Mesendoderm (in vitro differentiated cells): ENCODE measurements at regions not wholly inside any gene's neighbourhood (a gene's known extent, or its start where the extent isn't known, plus 50 kb on each side); places are given as distances from the start of the nearest gene placed in this dataset.
A peak's percentile ranks its signal among the peaks of the same experiment; 100 is the strongest.
"Not testable (repeated sequence)": the region's sequence is repeated elsewhere in the genome, so short reads cannot be mapped to it uniquely, and the experiment has no call there.

Source experiments
- DNase-seq: peaks from one replicate; pipeline ENCODE4 v3.0.0; 2013
- H2AK5ac ChIP-seq: 2 replicates; pipeline ENCODE4 v1.6.1; 2013; ENCODE audit warnings: low read length, inconsistent platforms
- H2BK120ac ChIP-seq: 2 replicates; pipeline ENCODE4 v1.6.1; 2013; ENCODE audit warnings: low read depth, mild to moderate bottlenecking, low read length, moderate library complexity, mixed read lengths
- H2BK15ac ChIP-seq: replicated peaks from 2 replicates; pipeline ENCODE4 v1.6.1; 2013; ENCODE audit warnings: low read depth, mild to moderate bottlenecking, moderate library complexity
- H2BK5ac ChIP-seq: 2 replicates; pipeline ENCODE4 v1.6.1; 2013; ENCODE audit warnings: low read length, inconsistent platforms
- H3K18ac ChIP-seq: 2 replicates; pipeline ENCODE4 v1.6.1; 2013; ENCODE audit warnings: mild to moderate bottlenecking, low read length, mixed read lengths
- H3K23ac ChIP-seq: one replicate; pipeline ENCODE4 v1.6.1; 2013; ENCODE audit warnings: low read length
- H3K27ac ChIP-seq: 2 replicates; pipeline ENCODE4 v1.5.1; 2013; ENCODE audit warnings: low read depth, mild to moderate bottlenecking, inconsistent platforms, low read length, moderate library complexity
- H3K27me3 ChIP-seq: 2 replicates; pipeline ENCODE4 v1.6.1; 2013; ENCODE audit warnings: low read length, control low read depth, mild to moderate bottlenecking, inconsistent platforms; ENCODE audit not compliant: insufficient read depth, poor library complexity
- H3K36me3 ChIP-seq: 2 replicates; pipeline ENCODE4 v1.6.1; 2013; ENCODE audit warnings: low read length, inconsistent platforms; ENCODE audit not compliant: control insufficient read depth, insufficient read depth
- H3K4ac ChIP-seq: one replicate; pipeline ENCODE4 v1.6.1; 2013; ENCODE audit warnings: low read depth, mild to moderate bottlenecking, low read length, moderate library complexity
- H3K4me1 ChIP-seq: 2 replicates; pipeline ENCODE4 v1.6.1; 2013; ENCODE audit warnings: low read depth, low read length, inconsistent platforms; ENCODE audit not compliant: control insufficient read depth
- H3K4me2 ChIP-seq: 2 replicates; pipeline ENCODE4 v1.6.1; 2013; ENCODE audit warnings: low read length
- H3K4me3 ChIP-seq: 2 replicates; pipeline ENCODE4 v1.5.1; 2013; ENCODE audit warnings: mild to moderate bottlenecking, low read length
- H3K56ac ChIP-seq: one replicate; pipeline ENCODE4 v1.6.1; 2013; ENCODE audit warnings: low read length
- H3K79me1 ChIP-seq: 2 replicates; pipeline ENCODE4 v1.6.1; 2013; ENCODE audit warnings: low read length, inconsistent platforms
- H3K79me2 ChIP-seq: 2 replicates; pipeline ENCODE4 v1.6.1; 2013; ENCODE audit warnings: mild to moderate bottlenecking, low read length; ENCODE audit not compliant: control insufficient read depth, insufficient read depth
- H3K9ac ChIP-seq: 2 replicates; pipeline ENCODE4 v1.6.1; 2013; ENCODE audit warnings: low read length, inconsistent platforms
- H4K5ac ChIP-seq: one replicate; pipeline ENCODE4 v1.6.1; 2013; ENCODE audit warnings: low read length
- H4K8ac ChIP-seq: one replicate; pipeline ENCODE4 v1.6.1; 2013; ENCODE audit warnings: low read depth, mild to moderate bottlenecking, control low read depth, low read length, moderate library complexity
- WGBS: extraction: QIAGEN DNeasy Blood & Tissue Kit; methylation state at CpG from one replicate; pipeline ENCODE4 v1.1.7; 2013; ENCODE audit warnings: low lambda C conversion rate, missing lambda C conversion rate; ENCODE audit not compliant: insufficient coverage; ENCODE audit errors: extremely low coverage; 5-methylcytosine and 5-hydroxymethylcytosine counted together

DNA sequence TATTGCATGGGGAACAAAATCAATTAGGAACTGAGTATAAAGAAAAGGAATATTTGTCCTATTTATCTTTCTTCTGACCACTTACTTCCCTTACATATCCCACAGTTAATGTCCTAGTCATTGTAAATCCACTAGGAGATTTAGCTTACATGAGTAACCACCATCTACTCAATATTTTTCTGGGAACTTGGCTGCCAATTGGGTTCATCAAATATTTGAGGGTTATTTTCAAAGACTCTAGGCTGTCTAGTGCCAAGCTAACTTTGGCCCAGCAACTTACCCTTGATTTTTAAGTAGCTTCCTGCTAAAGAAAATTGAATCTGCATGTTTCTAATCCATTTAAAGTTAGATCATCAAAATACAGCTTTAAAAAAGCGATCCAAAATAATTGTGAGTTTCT is 362.5 kb upstream of the EPHA3 start:
- H3K27ac ChIP-seq: no peak overlapping the region

DNA sequence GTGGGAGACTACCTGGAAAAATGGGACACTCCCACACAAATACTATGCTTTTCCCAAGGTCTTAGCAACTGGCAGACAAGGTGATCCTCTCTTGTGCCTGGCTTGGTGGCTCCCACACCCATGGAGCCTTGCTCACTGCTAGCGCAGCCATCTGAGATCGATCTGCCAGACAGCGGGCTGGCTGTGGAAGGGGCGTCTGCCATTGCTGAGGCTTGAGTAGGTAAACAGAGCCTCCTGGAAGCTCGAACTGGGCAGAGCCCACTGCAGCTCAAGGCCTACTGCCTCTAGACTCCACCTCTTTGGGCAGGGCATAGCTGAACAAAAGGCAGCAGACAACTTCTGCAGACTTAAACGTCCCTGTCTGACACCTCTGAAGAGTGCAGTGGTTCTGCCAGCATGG is 360.3 kb upstream of the EPHA3 start:
- H4K8ac ChIP-seq, H3K36me3 ChIP-seq, H3K4ac ChIP-seq, H3K4me1 ChIP-seq, H2BK5ac ChIP-seq, H3K23ac ChIP-seq, H3K27ac ChIP-seq, H3K27me3 ChIP-seq, H3K79me2 ChIP-seq, H3K18ac ChIP-seq, H2BK120ac ChIP-seq, H3K4me2 ChIP-seq, H2AK5ac ChIP-seq, H3K4me3 ChIP-seq, H4K5ac ChIP-seq, H2BK15ac ChIP-seq, H3K79me1 ChIP-seq, H3K9ac ChIP-seq, H3K56ac ChIP-seq, DNase-seq: not testable (repeated sequence)
- WGBS: no CpG with 5 or more reads among the region's 6 CpGs

More for the DNA sequence above, 362.5 kb upstream of the EPHA3 start:
- Histone ChIP-seq H3K4me1 (no peaks in the 10 kb centered on the region), H3K9ac (no peak overlapping the region), H3K18ac (no peak overlapping the region), H3K4me2 (no peak overlapping the region), H3K4ac (no peak overlapping the region), H4K5ac (no peak overlapping the region), H3K4me3 (no peak overlapping the region), H3K79me1 (no peaks in the 10 kb centered on the region), H3K79me2 (no peaks in the 10 kb centered on the region), H2BK15ac (no peak overlapping the region), H2BK120ac (no peak overlapping the region), H3K27me3 (no peaks in the 10 kb centered on the region), H4K8ac (no peak overlapping the region), H3K56ac (no peak overlapping the region), H3K36me3 (no peaks in the 10 kb centered on the region), H2BK5ac (no peak overlapping the region), H2AK5ac (no peak overlapping the region), H3K23ac (no peak overlapping the region)
- WGBS: no CpG with 5 or more reads among the region's 1 CpG
- DNase-seq: no peak

DNA sequence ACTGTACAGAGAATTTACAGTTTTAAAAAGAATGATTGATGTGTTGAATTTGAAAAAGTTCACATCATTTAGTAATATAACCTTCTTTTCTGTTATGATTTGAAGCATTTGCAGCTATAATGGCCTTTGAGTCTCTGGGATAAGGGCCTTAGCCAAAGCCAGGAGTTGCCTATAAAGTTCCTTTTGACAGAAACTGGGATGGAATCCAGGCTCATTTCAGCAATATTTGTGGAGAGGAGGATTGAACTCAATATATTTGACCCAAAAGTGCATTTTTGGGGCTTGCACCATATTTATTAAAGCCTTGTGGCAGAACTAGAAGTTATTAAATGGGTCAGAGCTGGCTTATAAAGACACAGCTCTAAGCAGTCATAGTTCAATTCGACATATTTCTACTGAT is 348.7 kb upstream of the EPHA3 start:
- no CpG with 5 or more reads among the region's 1 CpG for WGBS
- Histone ChIP-seq H4K5ac (no peak overlapping the region), H2BK5ac (no peak overlapping the region), H2BK15ac (no peak overlapping the region), H3K18ac (no peak overlapping the region), H3K79me1 (no peaks in the 10 kb centered on the region), H3K4me3 (no peak overlapping the region), H3K4me1 (no peaks in the 10 kb centered on the region), H3K9ac (no peak overlapping the region), H3K79me2 (no peaks in the 10 kb centered on the region), H3K27ac (no peak overlapping the region), H3K4ac (no peak overlapping the region), H3K36me3 (no peaks in the 10 kb centered on the region), H2AK5ac (no peak overlapping the region), H4K8ac (no peak overlapping the region), H3K27me3 (no peaks in the 10 kb centered on the region), H3K56ac (no peak overlapping the region), H3K23ac (no peak overlapping the region), H3K4me2 (no peak overlapping the region), H2BK120ac (no peak overlapping the region)
- no peak for DNase-seq

DNA sequence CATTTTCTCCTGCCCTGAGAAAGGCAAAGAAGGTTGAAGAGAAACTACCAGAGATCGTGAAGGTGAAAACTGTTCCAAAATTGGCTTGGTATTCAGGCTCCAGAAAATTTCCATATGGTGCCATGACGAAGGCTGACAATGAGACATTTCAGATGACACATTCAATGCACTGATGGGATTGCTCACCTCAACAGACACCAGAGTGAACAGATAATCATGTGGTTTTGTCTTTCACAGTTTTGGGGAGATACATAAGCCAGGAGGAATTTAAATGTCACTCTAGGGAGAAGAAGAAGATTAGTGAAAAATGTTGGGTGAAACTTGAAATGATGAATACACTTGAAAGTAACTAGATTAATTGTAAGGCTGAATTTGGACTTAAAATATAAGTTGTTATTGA is 339.7 kb upstream of the EPHA3 start:
- no peaks in the 10 kb centered on the region for H3K79me2 ChIP-seq
- WGBS: no CpG with 5 or more reads among the region's 2 CpGs
- H4K8ac ChIP-seq: no peak overlapping the region
- no peak overlapping the region for H4K5ac ChIP-seq
- no peaks in the 10 kb centered on the region for H3K4me1 ChIP-seq
- no peak overlapping the region for H3K4me3 ChIP-seq
- H3K79me1 ChIP-seq: no peaks in the 10 kb centered on the region
- DNase-seq: no peak
- H3K27me3 ChIP-seq: no peaks in the 10 kb centered on the region
- no peak overlapping the region for H2BK120ac ChIP-seq
- H3K4ac ChIP-seq: no peak overlapping the region
- no peak overlapping the region for H3K27ac ChIP-seq
- no peak overlapping the region for H3K23ac ChIP-seq
- H3K4me2 ChIP-seq: no peak overlapping the region
- H2BK5ac ChIP-seq: no peak overlapping the region
- no peak overlapping the region for H2AK5ac ChIP-seq
- H3K36me3 ChIP-seq: no peaks in the 10 kb centered on the region
- no peak overlapping the region for H3K9ac ChIP-seq
- H2BK15ac ChIP-seq: no peak overlapping the region
- H3K18ac ChIP-seq: no peak overlapping the region
- no peak overlapping the region for H3K56ac ChIP-seq

DNA sequence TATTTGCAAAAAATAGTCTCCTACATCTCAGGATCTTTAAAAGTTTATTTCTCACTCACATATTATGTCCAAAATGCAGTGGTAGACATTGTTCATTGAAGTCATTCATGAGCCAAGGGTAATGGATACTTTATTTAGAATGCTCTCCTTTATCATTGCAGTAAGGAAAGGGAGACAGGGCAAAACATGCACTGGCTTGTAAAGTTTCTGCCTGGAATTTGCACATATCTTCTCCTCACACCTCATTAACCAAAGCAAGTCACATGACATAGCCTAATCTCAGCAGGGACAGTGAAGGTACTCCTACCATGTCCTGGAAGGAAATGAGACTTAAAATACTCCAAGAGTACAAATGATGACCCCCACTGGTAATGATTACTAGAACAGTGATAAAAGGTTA is 333.7 kb upstream of the EPHA3 start:
- H4K5ac ChIP-seq: no peak overlapping the region
- H3K27me3 ChIP-seq: no peaks in the 10 kb centered on the region
- H3K4me2 ChIP-seq: no peak overlapping the region
- no peak overlapping the region for H2AK5ac ChIP-seq
- no peak overlapping the region for H3K27ac ChIP-seq
- H3K36me3 ChIP-seq: no peaks in the 10 kb centered on the region
- H3K79me1 ChIP-seq: no peaks in the 10 kb centered on the region
- no peak overlapping the region for H3K4me3 ChIP-seq
- H3K18ac ChIP-seq: no peak overlapping the region
- H4K8ac ChIP-seq: no peak overlapping the region
- DNase-seq: peak; percentile 30
- H3K4me1 ChIP-seq: no peaks in the 10 kb centered on the region
- H2BK120ac ChIP-seq: no peak overlapping the region
- no peak overlapping the region for H3K9ac ChIP-seq
- H3K4ac ChIP-seq: no peak overlapping the region
- H3K23ac ChIP-seq: no peak overlapping the region
- H2BK5ac ChIP-seq: no peak overlapping the region
- H3K79me2 ChIP-seq: no peaks in the 10 kb centered on the region
- no peak overlapping the region for H3K56ac ChIP-seq
- H2BK15ac ChIP-seq: no peak overlapping the region

DNA sequence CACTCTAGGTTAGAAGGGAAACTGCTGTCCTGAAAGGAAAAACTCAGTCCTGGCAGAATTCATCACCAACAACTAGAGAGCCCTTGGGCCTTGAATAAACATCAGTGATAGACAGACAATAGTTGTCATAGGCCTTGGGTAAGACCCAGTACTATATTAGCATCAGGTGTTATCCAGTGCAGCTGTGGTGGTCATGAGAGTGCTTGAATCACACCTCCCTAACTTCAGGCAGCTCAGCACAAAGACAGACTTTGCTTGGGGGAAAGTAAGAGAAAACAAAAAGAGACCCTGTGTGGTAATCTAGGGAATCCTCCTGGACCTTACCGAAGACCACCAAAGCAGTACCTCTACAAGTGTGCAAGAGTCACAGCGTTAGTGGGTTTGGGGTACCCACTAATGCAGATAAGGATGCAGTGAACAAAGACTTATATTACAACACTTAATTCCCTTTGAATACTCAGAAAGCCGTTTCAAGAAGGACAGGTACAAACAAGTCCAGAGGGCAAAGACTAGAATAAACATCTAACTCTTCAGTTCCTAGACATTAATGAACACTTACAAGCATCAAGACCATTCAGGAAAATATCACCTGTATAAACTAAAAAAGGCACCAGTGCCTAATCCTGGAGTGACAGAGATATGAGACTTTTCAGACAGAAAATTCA is 332.3 kb upstream of the EPHA3 start:
- Histone ChIP-seq H3K79me2 (no peaks in the 10 kb centered on the region), H3K79me1 (no peaks in the 10 kb centered on the region), H2AK5ac (no peak overlapping the region), H3K27ac (no peak overlapping the region), H3K4me3 (no peak overlapping the region), H4K5ac (no peak overlapping the region), H3K4me2 (no peak overlapping the region), H3K4ac (no peak overlapping the region), H4K8ac (no peak overlapping the region), H2BK5ac (no peak overlapping the region), H3K4me1 (no peaks in the 10 kb centered on the region), H3K23ac (no peak overlapping the region), H3K9ac (no peak overlapping the region), H3K36me3 (no peaks in the 10 kb centered on the region), H2BK15ac (no peak overlapping the region), H2BK120ac (no peak overlapping the region), H3K27me3 (no peaks in the 10 kb centered on the region), H3K56ac (no peak overlapping the region), H3K18ac (no peak overlapping the region)
- no CpG with 5 or more reads among the region's 3 CpGs for WGBS
- no peak for DNase-seq
